HG03520 (cell line): ENCODE measurements at regions not wholly inside any gene's neighbourhood (a gene's known extent, or its start where the extent isn't known, plus 50 kb on each side); places are given as distances from the start of the nearest gene placed in this dataset.
"Not testable (repeated sequence)": the region's sequence is repeated elsewhere in the genome, so short reads cannot be mapped to it uniquely, and the experiment has no call there.

Source experiments
- ATAC-seq: cut with Tn5 transposase; IDR thresholded peaks from one replicate; pipeline ENCODE4 v1.9.1; 2021; ENCODE audit warnings: mild to moderate bottlenecking, moderate library complexity; ENCODE audit not compliant: unreplicated experiment

DNA sequence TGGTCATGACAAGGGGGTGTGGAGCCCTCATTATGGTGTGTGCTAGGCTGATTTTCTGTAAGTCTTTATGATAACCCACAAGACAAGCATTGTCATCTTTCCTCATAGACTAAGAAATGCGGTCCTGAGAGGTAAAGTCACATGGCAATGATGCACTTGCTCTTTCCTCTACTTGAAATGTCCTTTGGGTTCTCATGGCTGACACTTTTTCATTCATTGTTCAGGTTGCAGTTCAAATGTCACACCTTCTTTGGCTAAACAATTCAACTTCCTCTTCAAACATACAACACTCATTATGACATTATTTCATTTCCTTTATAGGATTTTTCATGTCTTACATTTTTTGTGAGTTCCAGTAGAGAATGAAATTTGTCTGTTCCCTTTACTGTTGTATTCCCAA, 323.6 kb upstream of the PRR16 start:
- ATAC-seq = no peak

DNA sequence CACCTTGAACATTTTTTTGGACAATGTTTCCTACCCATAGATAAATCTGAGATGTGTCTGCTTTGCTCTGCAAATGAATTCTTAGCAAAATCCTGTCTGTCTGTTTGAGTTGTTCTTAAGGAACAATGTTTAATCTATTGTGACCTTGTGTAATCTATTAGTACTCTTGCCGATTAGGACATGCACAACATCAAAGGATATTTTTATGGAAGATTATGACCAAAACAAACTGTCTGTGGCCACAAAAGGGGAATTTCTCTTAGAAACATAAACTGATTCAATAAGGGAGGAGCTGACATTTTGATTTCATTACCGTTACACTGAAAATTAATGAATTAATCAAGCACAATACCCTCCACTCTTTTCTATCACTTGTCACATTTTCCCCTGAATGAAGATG, 323.0 kb upstream of the PRR16 start:
- no peak for ATAC-seq

DNA sequence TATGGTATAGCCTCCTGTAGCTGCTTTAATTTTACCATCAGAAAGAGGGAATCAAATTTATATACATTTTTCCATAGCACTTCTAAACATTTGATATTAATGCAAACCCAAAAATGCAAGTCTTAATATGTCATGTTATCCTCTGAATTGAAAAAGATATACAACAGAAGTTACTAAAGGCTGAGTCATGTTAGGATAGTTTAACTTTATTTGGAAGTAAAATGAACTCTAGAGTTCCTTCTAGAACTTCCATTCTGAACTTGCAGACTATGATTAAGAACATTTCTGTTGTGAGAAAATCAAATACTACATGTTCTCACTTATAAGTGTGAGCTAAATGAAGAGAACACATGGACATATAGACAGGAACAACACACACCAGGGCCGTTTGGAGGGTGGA, 317.3 kb upstream of the PRR16 start:
- ATAC-seq = no peak

DNA sequence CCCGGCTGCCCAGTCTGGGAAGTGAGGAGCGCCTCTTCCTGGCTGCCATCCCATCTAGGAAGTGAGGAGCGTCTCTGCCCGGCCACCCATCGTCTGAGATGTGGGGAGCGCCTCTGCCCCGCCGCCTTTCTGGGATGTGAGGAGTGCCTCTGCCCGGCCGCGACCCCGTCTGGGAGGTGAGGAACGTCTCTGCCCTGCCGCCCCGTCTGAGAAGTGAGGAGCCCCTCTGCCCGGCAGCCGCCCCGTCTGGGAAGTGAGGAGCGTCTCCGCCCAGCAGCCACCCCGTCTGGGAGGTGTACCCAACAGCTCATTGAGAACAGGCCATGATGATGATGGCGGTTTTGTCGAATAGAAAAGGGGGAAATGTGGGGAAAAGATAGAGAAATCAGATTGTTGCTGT, 316.2 kb upstream of the PRR16 start:
- not testable (repeated sequence) for ATAC-seq

DNA sequence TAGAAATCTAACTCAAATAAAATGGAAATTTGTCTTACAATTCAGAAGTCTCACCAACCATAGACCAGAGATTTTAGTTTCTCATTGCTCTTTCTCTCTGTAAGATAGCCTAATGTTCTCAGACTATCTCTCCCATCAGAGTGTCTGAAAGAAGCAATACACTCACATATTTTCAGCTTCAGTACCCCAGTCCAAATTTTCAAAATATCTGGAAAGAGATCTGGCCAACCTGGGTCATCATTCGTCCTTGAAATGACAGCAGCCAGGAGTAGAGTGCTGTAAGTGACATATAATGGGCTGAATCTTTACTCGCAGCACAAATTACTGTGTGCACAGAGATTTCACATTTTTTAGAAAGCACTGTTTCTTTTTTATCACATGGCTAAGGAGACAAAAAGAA, 313.3 kb upstream of the PRR16 start:
- ATAC-seq = no peak

DNA sequence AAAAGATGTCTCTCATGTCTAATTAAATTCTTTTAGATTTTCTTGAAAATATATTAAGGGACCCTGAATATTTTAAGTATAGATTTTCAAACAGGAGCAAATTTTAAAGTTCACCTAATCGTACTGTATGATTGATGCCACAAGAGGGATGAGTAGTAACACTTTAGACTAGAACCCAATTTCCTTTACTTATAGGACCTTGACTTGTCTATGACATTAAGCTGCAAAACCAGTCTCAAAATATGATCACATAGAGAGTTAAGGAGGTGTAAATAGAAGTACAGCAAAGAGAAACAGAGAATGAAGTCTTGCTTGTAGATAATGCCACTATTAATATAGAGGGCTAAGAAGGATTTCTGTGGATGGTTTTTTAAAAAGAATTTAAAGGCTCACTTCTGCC, 312.9 kb upstream of the PRR16 start:
- no peak for ATAC-seq

DNA sequence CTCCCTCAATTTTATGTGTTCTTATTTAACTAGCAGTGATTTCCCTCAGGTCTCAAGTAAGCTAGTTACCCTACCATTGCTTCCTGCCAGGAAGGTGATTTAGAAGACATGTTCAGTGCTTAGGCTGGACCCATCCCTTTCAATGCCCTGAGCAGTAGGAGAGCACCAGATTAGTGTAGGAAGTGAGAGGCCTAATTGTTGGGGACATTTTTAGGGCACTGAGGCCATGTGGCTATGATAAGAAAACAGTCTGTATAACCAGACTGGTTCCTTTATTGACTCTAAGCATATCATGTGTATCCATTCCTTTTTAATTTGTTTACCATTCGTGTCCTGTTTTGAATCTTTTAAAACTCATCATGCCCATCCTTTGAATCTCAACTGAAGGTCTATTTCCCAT, 312.3 kb upstream of the PRR16 start:
- no peak for ATAC-seq

DNA sequence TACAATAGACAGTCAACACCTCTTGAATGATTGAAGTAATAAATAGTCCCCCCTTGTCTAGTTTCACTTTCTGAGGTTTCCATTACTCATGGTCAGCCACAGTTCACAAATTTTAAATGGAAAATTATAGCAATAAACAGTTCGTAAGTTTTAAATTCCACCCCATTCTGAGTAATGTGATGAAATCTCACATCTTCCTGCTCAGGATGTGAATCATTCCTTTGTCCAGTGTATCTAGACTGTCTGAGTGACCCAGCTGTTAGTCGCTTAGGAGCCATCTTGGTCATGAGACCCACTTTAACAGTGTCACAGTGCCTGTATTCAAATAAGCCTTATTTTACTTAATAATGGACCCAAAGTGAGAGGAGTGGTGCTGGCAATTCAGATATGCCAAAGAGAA, 311.6 kb upstream of the PRR16 start:
- ATAC-seq = no peak

DNA sequence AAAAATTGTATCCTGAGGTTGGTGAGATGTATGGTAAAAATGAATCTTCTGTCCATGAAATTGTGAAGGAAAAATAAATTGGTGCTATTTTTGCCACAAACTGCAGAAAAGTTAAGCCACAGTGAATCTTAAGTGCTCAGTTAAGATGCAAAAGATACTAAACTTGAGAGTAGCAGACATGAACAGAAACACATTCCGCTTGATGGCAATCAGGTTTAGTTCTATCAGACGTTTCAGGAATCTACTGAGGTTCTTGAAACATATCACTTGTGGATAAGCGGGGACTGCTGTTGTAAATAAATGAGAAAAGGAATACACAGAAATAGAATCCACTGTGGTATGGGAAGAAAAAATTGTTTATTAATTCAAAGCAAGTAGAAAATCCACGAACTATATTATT, 311.2 kb upstream of the PRR16 start:
- no peak for ATAC-seq

DNA sequence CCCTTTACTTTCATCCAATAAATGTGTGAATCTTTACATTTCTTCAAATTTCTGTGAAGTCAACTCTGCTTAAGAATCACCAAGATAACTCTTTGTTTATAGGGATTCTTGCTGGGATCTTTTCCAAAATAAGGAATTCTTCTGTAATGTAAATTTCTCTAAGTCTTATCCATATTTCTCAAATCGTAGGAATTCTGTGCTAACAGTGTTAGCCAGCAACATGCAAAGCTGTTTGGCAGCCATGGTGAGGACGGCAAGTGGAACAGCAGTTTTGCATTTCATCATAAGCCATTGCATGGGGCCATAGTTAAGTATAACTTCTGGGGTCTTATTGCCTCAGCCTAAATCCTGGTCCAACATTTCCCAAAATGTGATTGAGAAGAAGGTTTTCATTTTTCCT, 310.5 kb upstream of the PRR16 start:
- no peak for ATAC-seq

DNA sequence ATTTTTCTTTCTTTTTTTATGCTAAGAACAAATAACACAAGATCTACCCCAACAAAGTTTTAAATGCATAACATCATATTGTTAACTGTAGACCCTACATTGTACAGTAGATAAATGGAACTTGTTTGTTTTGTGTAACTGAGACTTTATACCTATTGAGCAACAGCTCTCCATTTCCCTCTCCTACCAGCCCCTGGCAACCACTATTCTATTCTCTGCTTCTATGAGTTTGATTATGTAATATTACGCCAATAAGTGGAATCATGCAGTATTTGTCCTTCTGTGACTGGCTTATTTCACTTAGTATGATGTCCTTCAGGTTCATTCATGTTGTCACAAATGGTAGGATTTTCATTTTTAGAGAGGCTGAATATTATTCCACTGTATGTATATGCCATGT, 308.2 kb upstream of the PRR16 start:
- ATAC-seq = no peak

DNA sequence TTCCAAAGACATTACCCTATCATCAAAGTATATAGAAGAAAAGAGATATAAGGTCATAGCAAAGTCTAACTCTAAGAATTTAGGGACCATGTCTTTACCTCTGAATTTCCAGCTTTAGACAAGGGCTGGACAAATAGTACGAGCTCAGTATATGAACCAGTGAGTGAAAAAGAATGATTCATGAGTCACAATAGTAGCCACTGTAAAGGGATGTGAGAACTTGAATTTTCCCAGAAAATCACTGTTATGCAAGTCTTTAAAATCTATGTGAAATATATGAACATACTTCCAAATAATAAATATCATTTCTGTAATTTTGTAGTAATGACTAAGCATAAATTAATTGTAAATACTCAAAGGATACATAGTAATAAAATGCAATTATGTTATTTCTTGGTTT, 305.9 kb upstream of the PRR16 start:
- no peak for ATAC-seq

DNA sequence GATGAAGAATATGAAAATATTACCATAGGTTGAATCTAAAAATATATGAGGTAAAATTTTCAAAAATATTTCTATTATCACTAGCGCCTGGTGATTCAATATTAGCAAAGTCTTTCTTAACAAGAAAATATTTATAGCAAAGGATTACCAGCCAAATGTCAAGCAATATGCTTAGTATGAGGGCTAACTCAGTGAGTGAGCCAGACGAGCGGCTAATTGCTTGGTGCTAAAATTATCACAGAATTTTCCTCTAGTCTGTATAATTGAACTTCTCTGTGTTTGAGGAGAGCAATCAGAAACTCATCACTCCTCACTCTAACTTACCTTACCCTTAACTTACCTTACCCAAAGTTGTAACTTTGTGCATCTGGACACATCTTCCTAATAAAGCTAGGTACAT, 304.9 kb upstream of the PRR16 start:
- ATAC-seq = no peak

DNA sequence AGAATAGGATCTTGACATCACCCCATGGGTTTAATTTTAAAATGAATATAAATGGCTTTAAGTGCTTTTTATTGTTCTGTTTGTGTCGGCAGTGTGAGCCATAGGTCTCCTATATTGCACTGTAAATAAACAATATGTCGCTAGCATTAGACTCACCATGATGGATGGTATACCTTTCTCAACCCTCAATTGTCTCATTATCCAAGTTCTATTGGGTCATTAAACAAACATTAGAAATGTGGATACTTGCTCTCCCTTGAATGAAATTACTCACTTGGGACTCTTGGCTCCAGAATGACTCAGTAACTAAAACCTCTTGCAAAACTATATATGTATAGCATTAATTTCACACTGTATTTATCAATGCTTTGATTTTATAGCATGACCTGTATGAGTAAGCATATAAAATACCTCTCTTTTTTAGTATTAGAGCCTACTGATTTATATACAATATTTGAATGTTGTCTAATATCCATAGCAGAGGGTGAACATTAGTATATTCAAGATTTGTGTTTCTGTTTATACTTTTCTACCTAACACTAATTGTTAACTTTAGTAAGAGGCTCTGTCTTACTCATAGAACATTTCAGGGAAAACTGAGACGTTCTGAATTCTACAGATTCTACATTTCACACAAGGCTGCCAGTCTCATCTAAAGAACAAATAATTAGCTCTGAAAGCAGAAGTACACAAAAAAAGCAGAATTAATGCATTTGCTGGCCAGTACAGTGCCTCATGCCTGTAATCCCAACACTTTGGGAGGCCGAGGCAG, 303.8 kb upstream of the PRR16 start:
- no peak for ATAC-seq

DNA sequence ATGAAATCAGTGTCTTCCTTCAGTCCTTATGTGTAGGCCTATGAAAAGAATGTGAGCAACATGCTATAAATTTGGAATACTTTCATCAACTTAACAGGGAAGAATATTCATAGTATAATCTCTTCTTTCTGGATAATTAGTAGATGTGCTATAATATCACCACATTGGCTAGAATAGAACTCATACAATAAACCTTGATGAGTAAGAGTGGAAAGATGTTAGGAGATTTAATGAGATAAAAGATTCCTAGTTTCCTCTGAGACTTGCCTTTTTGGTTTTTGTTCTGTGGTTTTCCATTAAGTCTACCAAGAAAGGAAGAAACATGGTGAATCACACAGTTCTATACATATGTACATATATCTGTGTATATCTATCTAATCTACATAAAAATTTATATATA, 301.8 kb upstream of the PRR16 start:
- ATAC-seq = no peak

DNA sequence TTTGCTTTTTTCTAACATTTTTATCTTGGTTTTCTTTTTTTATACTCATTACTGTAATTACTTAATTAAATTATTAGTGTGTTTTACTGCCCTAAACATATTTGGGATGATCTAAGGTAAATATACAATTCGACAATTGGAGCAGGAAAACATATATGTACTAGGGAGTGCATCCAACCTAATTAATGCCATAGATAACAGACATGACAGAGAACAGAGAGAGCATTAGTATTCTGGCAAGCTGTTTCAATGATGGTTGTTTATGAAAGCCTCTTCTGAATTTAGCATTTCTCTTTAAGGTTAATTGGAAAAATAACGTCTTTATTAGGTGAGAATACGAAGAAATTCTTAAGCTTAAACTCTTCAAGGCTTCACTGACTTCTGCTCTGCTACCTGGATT, 300.1 kb upstream of the PRR16 start:
- ATAC-seq = no peak

DNA sequence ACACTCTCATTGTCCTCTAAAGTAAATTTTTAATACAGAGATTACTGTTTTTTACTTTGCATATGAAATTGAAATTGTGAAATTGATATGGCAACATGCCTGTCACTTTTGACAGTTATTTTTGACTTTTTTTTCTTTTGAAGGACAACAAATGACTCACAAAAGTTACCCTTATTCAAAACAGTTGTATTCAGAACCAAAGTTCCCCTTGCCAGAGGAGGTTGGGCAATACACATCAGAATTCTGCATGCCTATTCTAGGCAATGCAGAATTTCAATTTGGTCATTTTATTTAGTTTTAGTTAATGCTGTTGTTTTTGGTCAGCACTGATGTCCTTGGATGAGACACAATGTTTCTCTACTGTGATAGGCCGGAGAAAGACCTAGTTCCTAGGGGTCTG, 299.1 kb upstream of the PRR16 start:
- no peak for ATAC-seq

DNA sequence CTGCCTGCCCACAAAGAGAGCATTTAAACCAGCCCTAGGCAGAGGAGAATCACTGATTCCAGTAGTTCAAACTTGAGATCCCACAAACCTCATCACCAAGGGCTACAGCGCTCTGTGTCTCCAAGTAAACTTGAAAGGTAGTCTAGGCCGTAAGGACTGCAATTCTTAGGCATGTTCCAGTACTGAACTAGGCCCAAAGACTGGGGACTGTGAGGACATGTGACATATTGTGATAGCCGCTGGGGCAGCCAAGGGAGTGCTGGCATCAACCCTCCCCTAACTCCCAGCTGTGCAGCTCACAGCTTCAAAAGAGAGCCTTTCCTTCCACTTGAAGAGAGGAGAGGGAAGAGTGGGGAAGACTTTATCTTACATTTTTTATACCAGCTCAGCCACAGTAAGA, 291.0 kb upstream of the PRR16 start:
- no peak for ATAC-seq

DNA sequence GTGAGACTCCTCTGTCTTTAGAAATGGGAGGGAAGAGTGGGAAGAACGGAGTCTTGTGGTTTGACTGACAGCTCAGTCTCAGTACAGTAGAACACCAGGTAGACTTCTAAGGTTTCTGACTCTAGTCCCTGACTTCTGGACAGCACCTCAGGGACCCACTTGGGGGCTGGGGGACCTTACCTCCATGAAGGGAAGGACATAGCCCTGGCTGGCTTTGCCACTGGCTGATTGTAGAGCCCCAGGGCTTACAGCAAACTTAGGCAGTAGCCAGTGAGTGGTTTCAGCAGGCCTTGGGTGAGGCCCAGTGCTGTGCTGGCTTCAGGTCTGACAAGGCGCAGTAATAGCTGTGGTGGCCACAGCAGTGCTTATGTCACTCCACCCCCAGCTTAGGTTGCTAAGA, 290.0 kb upstream of the PRR16 start:
- no peak for ATAC-seq

DNA sequence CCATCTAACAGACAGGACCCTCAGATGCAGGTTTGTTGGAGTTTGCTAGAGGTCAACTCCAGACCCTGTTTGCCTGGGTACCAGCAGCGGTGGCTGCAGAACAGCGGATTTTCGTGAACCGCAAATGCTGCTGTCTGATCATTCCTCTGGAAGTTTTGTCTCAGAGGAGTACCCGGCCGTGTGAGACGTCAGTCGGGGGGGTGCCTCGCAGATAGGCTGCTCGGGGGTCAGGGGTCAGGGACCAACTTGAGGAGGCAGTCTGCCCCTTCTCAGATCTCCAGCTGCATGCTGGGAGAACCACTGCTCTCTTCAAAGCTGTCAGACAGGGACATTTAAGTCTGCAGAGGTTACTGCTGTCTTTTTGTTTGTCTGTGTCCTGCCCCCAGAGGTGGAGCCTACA, 282.9 kb upstream of the PRR16 start:
- ATAC-seq = not testable (repeated sequence)

DNA sequence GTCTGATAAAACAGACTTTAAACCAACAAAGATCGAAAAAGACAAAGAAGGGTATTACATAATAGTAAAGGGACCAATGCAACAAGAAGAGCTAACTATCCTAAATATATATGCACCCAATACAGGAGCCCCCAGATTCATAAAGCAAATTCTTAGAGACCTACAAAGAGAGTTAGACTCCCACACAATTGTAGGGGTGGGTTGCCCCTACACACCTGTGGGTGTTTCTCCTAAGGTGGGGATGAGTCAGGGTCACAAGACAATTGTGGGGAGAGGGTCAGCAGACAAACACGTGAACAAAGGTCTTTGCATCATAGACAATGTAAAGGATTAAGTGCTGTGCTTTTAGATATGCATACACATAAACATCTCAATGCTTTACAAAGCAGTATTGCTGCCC, 269.4 kb upstream of the PRR16 start:
- not testable (repeated sequence) for ATAC-seq

DNA sequence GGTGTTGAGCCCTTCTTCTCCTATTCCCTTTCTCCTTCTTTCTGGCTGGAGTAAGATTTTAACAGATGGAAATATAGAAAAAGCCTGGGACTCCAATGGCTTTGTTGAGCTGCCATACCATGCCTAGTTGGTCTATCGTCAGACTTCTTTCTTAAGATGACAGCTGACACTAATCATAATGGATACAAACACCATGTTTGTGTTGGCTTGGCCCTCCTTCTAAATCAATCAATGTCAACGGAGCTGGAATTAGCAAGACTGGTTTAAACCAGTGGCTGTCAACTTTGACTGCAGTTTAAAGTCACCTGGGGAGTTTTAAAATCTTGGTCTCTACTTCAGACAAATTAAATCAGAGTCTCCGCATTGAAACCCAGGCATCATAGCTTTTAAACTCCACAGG, 264.5 kb upstream of the PRR16 start:
- ATAC-seq = no peak

DNA sequence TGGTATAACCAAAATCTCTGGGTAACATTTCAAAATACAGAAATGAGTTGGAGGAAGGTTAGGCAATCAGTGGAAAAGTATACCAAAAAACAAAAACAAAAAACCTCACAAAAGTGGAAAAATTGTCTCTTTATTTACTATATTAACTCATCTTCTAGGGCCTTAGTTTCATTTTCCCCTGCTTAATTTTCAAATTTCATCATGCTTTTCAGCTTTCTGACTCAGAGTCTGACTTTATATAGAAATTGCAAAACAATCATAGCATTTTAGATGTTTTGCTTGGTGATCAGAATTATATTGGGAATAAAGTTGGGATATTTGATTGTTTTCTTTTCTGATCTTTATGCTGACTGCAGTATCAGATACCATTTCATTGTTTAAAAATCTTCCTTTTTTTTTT, 257.0 kb upstream of the PRR16 start:
- no peak for ATAC-seq
